AG09309 (cell line): ENCODE measurements at regions not wholly inside any gene's neighbourhood (a gene's known extent, or its start where the extent isn't known, plus 50 kb on each side); places are given as distances from the start of the nearest gene placed in this dataset.

ENCODE experiments used
- DNase-seq: peaks from one replicate; pipeline ENCODE4 v3.0.0-alpha.2; 2010; ENCODE audit warnings: low read depth
- H3K4me3 ChIP-seq: 2 replicates; pipeline ENCODE4 v1.5.1; 2011; ENCODE audit warnings: mild to moderate bottlenecking, low read depth, low read length, moderate library complexity; ENCODE audit not compliant: control insufficient read depth
- CTCF ChIP-seq: IDR thresholded peaks from 2 replicates; pipeline ENCODE4 v1.5.1; 2011; ENCODE audit warnings: mild to moderate bottlenecking, low read depth, low read length, inconsistent platforms; ENCODE audit not compliant: insufficient read depth, control insufficient read depth; ENCODE audit errors: missing control alignments

GRCh38 chr4:145388043-145388442 lies 93.6 kb upstream of the SMAD1 start:
- H3K4me3 ChIP-seq, result no peak overlapping the region
- no peak for TF ChIP-seq CTCF
- DNase-seq, result no peak

GRCh38 chr4:145387079-145387478 lies 94.6 kb upstream of the SMAD1 start:
- TF ChIP-seq CTCF, result no peak
- no peak overlapping the region for H3K4me3 ChIP-seq
- no peak for DNase-seq

- H3K4me3 ChIP-seq, result no peak overlapping the region
- TF ChIP-seq CTCF, result no peak
- no peak for DNase-seq
Measured at GRCh38 chr4:145381163-145381562, 100.5 kb upstream of the SMAD1 start.

GRCh38 chr4:145380123-145380522 lies 101.5 kb upstream of the SMAD1 start:
- no peak for TF ChIP-seq CTCF
- H3K4me3 ChIP-seq, result no peak overlapping the region
- DNase-seq, result no peak

GRCh38 chr4:145375416-145375815 lies 106.2 kb upstream of the SMAD1 start:
- no peak for DNase-seq
- TF ChIP-seq CTCF, result no peak
- no peak overlapping the region for H3K4me3 ChIP-seq

GRCh38 chr4:145352438-145353145 lies 129.1 kb upstream of the SMAD1 start:
- H3K4me3 ChIP-seq, result no peak overlapping the region
- DNase-seq, result no peak
- TF ChIP-seq CTCF, result no peak
